ENCODE measurements at regions not wholly inside any gene's neighbourhood (a gene's known extent, or its start where the extent isn't known, plus 50 kb on each side); places are given as distances from the start of the nearest gene placed in this dataset.

DNA sequence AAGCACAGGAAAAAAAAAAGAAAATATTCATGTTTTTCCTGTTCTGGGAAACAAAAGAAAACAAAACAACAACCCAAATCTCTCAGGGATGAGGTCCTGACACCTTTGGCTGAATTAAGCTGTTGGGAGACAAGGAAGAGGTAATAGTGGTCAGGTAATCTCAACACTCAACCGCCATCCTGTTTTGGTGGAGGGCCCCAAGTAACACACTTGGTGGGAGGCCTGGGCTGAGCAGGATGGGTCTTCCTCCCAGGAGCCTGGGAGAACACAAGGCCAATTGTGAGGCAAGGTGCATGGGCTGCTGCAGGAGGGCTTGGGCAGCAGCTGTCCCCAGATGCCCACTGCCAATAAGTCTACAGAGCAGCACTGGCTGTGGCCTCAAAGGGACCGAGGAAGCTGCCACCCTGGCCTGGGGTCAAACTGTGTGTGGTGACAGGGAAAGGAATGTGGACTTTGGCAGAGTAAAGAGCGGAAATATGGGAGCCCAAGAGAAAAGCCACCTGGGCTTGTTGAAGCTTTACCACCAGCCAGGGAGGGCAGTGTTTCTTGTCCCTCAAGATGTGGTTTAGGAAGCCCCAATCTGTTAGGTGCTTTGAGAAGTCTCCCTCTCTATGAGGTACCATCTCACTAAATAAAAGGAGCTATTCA, 93.5 kb upstream of the SLC25A13 start:
- DNase-seq (ENCODE audit: low read depth, low spot score), result no peak
- Histone ChIP-seq H3K27ac (ENCODE audit: low read depth, low read length) (no peak overlapping the region), H3K9me3 (ENCODE audit: control insufficient read depth in 1 of 2, insufficient read depth in 1 of 2, low read depth in 1 of 2, low read length in 2 of 2) (no peaks in the 10 kb centered on the region), H4K20me1 (ENCODE audit: insufficient read depth) (no peaks in the 10 kb centered on the region), H3K9ac (ENCODE audit: low read length) (no peak overlapping the region), H3K4me3 (replicated peaks in 1 of 2; ENCODE audit: low read depth in 1 of 2, low read length in 2 of 2) (no peak overlapping the region), H3K36me3 (ENCODE audit: control insufficient read depth in 1 of 2, insufficient read depth in 2 of 2, low read length in 2 of 2) (no peaks in the 10 kb centered on the region), H3K4me2 (ENCODE audit: low read length) (no peak overlapping the region), H2AFZ (ENCODE audit: low read depth, low read length, poor library complexity, severe bottlenecking) (no peak overlapping the region), H3K27me3 (ENCODE audit: insufficient read depth, low read length) (peaks cover 22% of the 10 kb centered on the region), H3K4me1 (ENCODE audit: control insufficient read depth in 1 of 2, insufficient read depth in 2 of 2, low read length in 2 of 2) (no peaks in the 10 kb centered on the region), H3K9me2 (ENCODE audit: insufficient read depth) (no peaks in the 10 kb centered on the region), H3K79me2 (ENCODE audit: insufficient read depth, low read length) (no peaks in the 10 kb centered on the region)
- TF ChIP-seq, protein P1, sequence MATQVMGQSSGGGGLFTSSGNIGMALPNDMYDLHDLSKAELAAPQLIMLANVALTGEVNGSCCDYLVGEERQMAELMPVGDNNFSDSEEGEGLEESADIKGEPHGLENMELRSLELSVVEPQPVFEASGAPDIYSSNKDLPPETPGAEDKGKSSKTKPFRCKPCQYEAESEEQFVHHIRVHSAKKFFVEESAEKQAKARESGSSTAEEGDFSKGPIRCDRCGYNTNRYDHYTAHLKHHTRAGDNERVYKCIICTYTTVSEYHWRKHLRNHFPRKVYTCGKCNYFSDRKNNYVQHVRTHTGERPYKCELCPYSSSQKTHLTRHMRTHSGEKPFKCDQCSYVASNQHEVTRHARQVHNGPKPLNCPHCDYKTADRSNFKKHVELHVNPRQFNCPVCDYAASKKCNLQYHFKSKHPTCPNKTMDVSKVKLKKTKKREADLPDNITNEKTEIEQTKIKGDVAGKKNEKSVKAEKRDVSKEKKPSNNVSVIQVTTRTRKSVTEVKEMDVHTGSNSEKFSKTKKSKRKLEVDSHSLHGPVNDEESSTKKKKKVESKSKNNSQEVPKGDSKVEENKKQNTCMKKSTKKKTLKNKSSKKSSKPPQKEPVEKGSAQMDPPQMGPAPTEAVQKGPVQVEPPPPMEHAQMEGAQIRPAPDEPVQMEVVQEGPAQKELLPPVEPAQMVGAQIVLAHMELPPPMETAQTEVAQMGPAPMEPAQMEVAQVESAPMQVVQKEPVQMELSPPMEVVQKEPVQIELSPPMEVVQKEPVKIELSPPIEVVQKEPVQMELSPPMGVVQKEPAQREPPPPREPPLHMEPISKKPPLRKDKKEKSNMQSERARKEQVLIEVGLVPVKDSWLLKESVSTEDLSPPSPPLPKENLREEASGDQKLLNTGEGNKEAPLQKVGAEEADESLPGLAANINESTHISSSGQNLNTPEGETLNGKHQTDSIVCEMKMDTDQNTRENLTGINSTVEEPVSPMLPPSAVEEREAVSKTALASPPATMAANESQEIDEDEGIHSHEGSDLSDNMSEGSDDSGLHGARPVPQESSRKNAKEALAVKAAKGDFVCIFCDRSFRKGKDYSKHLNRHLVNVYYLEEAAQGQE (IDR thresholded peaks at IDR 0.05; ENCODE audit: low read depth), result no peak
- TF ChIP-seq FOSL1 (IDR thresholded peaks at IDR 0.05; ENCODE audit: low read depth), result no peak
- no peak for TF ChIP-seq EGR1 (IDR thresholded peaks at IDR 0.05; ENCODE audit: low read depth)
- no peak for TF ChIP-seq SP1 (IDR thresholded peaks at IDR 0.05; ENCODE audit: low read depth)
- TF ChIP-seq ZFX (IDR thresholded peaks at IDR 0.05), result no peak
- no peak for TF ChIP-seq SIN3A (IDR thresholded peaks at IDR 0.05; ENCODE audit: low read depth)
- TF ChIP-seq RAD21 (IDR thresholded peaks at IDR 0.05; ENCODE audit: low read depth), result no peak
- TF ChIP-seq, protein P2, sequence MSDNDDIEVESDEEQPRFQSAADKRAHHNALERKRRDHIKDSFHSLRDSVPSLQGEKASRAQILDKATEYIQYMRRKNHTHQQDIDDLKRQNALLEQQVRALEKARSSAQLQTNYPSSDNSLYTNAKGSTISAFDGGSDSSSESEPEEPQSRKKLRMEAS (IDR thresholded peaks at IDR 0.05), result no peak
- no peak for TF ChIP-seq POLR2AphosphoS5 (IDR thresholded peaks at IDR 0.05; ENCODE audit: low read depth, low read length)
- no peak for TF ChIP-seq EZH2phosphoT487 (IDR thresholded peaks at IDR 0.05; ENCODE audit: borderline replicate concordance)
- no peak for TF ChIP-seq POLR2A (IDR thresholded peaks at IDR 0.05; ENCODE audit: borderline replicate concordance, extremely low read depth, insufficient read depth, insufficient read length)
- TF ChIP-seq, protein P3, sequence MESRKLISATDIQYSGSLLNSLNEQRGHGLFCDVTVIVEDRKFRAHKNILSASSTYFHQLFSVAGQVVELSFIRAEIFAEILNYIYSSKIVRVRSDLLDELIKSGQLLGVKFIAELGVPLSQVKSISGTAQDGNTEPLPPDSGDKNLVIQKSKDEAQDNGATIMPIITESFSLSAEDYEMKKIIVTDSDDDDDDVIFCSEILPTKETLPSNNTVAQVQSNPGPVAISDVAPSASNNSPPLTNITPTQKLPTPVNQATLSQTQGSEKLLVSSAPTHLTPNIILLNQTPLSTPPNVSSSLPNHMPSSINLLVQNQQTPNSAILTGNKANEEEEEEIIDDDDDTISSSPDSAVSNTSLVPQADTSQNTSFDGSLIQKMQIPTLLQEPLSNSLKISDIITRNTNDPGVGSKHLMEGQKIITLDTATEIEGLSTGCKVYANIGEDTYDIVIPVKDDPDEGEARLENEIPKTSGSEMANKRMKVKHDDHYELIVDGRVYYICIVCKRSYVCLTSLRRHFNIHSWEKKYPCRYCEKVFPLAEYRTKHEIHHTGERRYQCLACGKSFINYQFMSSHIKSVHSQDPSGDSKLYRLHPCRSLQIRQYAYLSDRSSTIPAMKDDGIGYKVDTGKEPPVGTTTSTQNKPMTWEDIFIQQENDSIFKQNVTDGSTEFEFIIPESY (IDR thresholded peaks at IDR 0.05; ENCODE audit: extremely low read depth, insufficient replicate concordance, low read length), result no peak
- TF ChIP-seq CEBPB (IDR thresholded peaks at IDR 0.05; ENCODE audit: low read depth), result no peak
- TF ChIP-seq ZNF274 (IDR thresholded peaks at IDR 0.05; ENCODE audit: low read depth, low read length), result no peak
- TF ChIP-seq ELF1 (IDR thresholded peaks at IDR 0.05; ENCODE audit: borderline replicate concordance, low read depth), result no peak
- no peak for ATAC-seq
- RAD21 ChIA-PET (ENCODE audit: low non-redundant PET in 1 of 2, low total read pairs in 2 of 2, uncharacterized antibody in 2 of 2, unreplicated experiment in 2 of 2), result no interaction called here
- CTCF ChIA-PET, result interaction anchor here (1.1 kb wide), 1 partner anchor 612 kb away, joined by 3 read pairs; no protein-coding TSS in a partner anchor
- BruUV-seq (replicated peaks), result no TSS peak
- intact Hi-C loops (cut with micrococcal nuclease), result loop anchor here (2.0 to 5.0 kb wide), 2 partner anchors 341 to 498 kb away; no protein-coding TSS in a partner anchor
- POLR2A ChIA-PET, result no interaction called here

Data from HCT116 (cell line).